D341Med (cell line): ENCODE measurements at regions not wholly inside any gene's neighbourhood (a gene's known extent, or its start where the extent isn't known, plus 50 kb on each side); places are given as distances from the start of the nearest gene placed in this dataset.
"Not testable (repeated sequence)": the region's sequence is repeated elsewhere in the genome, so short reads cannot be mapped to it uniquely, and the experiment has no call there.

Source experiments
- DNase-seq: peaks from one replicate; pipeline ENCODE4 v3.0.0; 2012; ENCODE audit warnings: low spot score

DNA sequence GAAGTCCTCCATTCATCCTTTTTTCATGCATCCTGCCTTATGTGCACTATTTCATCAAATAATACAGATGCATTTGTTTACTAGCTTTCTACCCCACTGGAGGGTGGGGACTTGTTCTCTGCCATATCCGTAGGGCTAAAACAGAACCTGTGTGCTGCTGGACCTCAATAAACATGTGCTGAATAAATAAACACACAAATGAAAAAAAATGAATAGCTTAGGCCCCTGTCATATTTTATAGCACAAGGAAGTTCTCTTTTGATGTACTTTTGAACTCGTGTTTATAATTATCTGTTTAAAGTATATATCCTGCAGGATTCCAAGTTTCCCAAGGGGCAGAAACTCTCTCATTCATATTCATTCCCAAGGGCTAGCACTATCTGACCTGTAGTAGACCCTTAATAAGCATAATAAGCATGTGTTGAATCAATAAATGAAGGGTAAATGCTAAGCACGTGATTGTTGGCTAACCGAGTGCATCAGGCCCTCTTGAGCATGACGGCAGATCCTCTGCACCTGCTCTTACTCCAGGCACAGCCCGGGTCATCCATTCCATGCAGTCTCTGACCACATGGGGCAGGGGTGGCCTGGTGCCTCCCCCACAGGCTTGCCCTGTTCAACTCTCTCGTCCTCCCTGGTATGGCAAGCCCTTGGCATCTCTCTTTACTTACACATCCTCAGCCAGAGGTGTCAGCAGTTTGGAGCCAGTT lies 474.1 kb upstream of the ZMIZ1 start:
- no peak for DNase-seq

DNA sequence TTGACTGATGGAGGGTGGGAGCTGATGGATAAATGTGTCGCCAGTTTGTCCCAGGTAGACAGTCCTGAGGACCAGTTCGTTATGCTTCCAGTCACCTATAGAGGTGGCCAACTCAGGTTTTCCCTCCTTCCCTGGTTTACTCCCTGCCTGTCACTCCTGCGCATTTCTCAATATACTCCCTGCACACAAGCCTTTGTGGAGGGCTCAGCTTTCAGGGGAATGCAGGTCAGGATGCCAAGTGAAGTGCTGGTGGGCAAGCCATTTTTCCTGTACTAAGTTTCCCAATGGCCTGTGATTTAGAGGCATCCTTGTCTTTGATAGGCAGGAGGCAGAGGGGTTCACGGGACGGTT lies 473.5 kb upstream of the ZMIZ1 start:
- DNase-seq, result no peak

DNA sequence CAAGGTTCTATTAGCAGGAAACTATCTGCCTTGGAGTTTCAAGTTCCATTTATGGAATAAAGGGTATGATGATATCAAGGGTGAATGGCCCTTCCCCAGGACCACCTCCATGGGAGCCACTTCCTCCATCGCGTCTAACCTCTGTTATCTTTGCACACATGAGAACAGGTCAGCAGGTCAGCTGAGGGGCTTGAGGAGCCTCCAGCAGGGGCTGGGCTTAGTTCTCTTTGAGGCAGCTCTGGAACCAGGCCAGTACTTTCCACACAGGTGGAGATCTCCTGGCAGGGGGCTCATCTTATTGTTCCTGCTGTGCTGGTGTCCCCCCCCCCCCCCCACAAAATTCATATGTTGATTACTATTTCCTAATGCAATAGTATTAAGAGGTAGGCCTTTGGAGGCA lies 472.2 kb upstream of the ZMIZ1 start:
- DNase-seq, result no peak

DNA sequence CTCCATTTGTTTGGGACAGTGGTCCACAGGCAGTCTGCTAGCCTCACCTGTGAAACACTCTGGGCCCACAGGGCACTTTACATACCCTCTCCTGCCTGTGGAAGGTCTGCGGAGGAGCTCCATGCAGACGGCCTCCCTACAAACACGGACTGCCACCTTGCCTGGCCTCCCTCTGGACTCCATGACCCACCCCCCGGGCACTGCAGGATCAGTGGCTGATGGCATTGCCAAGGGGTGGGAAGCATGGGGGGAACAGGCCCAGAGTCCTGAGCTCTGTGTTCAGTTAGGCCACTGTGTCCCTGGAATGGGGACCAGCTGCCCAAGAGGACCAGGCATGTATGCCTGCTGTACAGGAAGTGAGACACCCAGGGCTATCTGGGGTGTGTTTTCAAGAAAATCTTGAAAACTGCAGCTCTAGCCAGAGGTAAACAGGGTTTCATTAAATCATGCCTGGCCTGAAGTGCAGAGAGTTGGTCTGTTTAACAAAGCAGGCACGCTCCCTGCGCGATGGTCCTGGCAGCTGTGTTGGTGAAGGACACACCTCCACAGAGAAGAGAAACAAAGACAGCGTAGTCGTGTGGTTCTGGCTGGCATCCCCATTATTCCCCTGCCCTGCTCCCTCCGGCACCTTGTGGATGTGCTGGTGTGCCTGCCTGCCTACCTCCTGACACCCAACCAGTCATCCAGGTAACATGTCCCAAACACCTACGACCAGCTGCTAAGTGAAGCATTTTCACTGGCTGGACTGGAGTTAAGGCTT lies 470.8 kb upstream of the ZMIZ1 start:
- no peak for DNase-seq

DNA sequence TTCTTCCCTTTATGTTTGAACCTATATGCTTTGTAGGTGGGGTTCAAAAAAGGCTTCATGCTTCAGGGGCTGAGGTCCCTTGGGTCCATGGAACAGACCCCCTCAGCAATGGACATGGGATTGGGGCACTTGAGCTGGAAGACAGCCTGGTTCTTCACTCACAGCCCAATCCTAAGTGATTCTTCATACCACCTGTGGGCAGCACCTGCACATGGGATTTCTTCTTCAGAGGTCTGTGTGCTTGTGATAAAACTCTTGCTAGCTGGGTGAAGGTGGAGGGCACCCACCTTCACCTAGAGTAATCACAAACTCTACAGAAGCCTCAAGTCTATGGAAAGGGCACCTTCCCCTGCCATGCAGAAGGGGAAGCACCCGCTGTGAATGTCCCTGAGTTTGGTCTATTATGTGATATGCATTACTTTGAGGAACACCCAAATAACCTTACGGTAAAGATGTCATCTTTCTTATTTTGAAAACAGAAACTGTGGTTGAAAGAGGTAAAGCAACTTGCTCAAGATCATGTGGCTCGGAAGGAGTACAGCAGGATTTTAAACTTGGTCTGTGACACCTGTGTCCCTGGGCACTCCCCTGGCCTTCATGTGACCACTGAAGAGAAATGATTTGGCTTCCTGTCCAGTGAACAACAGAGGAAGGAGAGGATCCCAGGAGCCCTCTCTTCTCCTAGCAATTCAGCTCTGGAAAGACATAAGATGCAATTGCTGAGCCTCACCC lies 469.5 kb upstream of the ZMIZ1 start:
- DNase-seq, result no peak

DNA sequence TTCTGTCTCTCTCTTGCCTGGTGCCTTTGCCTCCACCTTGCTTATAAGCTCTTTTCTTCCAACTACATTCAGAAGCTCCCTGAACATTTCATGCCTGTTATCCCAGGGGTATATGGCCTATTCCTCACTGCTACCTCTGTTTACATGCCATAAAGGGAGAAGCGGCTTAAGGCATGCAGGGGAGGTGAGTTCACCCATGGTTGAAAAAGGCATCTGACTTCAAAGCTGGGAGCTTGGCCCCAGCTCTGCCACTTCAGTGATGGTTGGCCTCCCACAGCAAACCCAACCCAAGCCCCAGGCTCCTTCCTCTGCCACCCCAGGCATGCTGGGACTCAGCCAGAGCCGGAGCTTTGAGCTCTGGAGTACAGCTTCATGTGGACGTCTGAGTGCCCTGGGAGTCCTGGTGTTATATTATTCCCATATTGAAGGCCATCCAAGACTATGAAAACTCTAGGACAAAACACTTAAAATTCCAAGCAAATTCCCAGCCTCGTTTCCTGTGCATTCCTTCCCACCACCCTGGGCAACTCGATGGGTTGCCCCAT lies 468.6 kb upstream of the ZMIZ1 start:
- DNase-seq, result no peak

DNA sequence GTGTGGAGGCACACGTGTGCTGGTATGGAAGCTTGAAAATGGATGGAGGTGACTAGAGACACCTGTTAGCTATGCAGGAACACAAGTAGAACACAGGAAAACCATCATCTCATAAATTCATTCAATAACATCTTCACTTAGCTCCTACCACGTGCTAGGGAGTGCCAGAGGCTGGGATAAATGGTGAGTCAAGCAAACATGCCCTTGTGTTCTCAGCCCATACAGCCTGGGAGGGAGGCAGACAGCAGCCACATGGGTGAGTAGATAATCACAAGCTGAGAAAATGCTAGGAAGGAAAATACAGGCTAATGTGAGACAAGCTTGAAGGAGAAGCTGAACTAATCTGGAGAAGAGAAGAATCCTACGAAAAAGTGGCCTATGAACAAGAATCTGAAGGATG lies 468.0 kb upstream of the ZMIZ1 start:
- no peak for DNase-seq

DNA sequence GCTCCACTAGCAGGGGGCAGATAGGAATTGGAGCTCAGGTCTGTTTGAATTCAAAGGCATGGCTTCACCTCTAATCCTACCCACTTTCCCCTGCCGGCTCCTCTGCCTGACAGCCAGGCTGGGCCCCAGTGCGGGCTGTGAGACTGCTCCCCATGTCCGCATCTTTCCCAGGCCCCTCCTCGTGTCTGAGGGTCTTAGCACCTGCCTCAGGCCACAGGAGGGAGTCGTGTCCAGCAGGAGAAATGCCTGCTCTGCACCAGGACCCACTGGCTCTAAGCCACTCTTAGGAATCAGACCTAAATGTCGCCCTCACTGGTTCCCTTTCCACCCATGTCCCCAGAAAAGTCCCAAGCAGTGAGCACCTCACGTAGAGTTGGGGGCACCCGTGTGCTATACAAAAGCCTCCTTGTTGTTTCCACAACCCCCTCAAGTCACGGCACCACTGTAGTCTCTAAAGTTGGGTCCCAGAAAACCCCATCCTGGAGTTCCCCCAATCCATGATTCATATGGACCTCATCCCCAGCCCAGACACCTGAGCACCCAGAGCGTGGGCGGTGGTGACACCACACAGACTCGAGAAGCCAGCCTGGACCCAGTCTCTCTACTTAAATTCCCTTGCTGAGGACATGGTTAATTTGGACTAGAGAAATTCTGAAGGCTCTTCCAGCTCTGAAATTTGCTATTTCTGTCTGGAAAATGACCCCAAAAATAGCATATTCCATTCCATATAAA lies 466.4 kb upstream of the ZMIZ1 start:
- no peak for DNase-seq

DNA sequence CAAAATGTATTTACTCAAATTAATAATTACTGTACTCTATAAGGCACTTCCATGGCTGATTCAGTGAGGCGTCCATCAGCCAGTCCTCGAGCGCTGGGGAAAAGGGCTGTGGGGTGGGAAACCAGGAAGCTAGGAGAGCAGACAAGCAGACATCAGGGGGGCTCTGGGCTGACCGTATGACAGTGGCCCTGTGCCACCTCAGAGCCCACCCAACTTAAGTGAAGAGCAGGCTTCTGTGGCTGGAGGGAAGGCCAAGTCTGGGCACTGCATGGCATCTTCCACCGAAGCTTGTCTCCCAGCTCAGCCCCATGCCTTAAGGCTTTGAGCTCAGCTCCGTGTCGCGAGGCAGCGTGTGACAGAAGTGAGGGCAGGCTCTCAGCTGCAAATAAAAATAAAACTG lies 464.5 kb upstream of the ZMIZ1 start:
- DNase-seq, result no peak

DNA sequence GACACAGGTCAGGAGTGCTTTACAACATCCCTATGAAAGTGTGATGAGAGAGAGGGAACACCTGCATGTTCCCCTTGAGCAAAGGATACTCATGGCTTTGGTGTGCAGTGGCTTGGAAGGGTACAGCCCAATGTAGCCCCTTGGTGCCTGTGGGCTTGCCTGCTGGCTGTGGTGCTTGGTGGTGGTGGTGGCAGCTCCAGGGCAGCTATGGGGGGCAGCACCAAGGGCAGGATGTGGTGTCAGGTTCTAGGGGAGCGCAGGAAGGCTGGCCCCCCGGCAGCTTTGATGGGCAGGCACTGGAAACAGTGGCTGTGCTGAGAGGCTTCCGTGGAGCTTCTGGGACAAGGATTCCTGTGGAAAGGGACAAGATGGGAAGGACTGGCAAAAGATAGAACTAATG lies 464.0 kb upstream of the ZMIZ1 start:
- no peak for DNase-seq

DNA sequence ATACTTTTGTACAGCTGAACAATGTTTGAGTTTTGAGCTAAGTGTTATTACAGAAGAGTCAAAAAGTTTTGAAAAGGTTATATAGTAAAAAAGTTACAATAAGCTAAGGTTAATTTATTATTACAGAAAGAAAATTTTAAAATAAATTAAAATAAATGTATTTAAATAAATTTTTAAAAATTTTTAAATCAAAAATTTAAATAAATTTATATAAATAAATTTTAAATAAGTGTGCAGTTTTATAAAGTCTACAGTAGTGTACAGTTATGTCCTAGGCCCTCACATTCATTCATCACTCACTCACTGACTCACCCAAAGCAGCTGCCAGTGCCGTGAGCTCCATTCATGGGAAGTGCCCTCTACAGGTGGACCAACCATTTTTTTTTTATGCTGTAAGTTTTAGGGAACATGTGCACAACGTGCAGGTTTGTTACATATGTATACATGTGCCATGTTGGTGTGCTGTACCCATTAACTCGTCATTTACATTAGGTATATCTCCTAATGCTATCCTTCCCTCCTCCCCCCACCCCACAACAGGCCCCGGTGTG lies 462.9 kb upstream of the ZMIZ1 start:
- no peak for DNase-seq

DNA sequence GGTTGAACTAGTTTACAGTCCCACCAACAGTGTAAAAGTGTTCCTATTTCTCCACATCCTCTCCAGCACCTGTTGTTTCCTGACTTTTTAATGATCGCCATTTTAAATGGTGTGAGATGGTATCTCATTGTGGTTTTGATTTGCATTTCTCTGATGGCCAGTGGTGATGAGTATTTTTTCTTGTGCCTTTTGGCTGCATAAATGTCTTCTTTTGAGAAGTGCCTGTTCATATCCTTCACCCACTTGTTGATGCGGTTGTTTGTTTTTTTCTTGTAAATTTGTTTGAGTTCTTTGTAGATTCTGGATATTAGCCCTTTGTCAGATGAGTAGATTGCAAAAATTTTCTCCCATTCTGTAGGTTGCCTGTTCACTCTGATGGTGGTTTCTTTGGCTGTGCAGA lies 462.0 kb upstream of the ZMIZ1 start:
- not testable (repeated sequence) for DNase-seq

DNA sequence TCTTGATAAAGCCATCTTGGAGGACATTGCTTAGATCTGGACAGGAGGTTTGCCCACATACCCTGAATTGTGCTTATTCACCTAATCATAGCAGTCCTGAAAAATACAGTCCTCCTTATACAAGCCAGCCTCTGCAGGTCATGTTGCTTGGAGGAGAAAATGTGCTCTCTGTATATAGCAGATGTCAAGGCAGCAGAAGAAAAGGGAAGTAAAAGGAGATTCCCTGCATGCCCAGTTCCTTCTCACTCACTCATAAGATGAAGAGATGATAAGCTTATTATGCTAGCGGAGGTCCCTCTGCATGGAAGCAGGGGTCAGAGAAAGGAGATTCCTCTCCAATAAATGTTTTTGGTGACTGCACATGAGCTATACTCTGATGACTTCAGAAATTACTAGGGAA lies 458.8 kb upstream of the ZMIZ1 start:
- DNase-seq, result no peak

DNA sequence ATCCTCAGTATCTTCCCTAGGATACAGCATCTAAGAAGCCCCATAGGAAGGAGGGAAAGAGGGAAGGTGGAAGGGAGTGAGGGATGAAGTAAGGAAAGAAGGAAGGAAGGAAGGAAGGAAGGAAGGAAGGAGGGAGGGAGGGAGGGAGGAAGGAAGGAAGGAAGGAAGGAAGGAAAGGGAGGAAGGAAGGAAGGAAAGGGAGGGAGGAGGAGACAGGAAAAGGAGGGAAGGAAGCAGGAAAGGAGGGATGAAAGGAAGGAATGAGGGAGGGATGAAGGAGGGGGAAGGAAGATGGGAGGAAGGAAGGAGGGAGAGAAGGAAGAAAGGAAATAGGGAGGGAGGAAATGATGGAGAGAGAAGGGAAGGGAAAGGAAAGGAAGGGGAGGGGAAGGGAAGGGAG lies 455.6 kb upstream of the ZMIZ1 start:
- no peak for DNase-seq

DNA sequence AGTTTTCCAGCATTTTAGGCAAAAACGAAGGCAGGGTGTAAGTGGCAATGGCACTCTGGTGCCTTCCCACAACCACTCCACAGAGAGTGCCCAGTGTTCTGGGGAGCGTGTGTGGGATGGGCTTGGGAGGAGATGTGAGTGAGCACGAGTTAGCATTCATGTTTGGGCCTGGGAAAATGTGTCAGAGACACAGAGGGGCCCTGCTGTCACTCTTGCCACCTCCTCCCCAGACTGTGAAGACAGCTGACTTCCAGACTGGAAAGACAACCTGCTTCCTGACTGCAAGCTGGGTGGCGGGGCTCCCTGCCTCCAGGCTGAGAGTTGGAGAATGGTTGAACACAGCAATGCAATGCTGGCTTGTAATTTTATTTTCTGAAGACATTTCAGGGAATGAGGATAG lies 454.5 kb upstream of the ZMIZ1 start:
- no peak for DNase-seq

DNA sequence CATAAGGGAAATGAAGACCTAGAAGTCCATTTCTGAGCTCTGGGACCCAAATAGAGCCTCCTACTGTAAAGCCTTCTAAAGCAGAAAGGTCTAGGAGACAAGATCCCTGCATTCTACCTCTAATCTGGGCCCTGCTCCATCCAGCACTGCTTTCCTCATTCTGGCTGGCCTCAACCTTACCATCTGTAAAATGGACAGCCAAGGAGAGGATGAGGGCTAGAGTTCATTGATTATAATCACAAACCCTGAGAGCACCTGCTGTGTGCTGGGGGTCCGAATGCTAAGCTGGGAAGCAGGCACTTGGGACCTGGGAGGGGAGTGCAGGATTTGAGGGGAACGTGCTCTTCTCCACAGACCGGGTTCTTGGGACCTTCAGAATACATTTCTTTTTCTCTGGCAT lies 454.0 kb upstream of the ZMIZ1 start:
- no peak for DNase-seq

DNA sequence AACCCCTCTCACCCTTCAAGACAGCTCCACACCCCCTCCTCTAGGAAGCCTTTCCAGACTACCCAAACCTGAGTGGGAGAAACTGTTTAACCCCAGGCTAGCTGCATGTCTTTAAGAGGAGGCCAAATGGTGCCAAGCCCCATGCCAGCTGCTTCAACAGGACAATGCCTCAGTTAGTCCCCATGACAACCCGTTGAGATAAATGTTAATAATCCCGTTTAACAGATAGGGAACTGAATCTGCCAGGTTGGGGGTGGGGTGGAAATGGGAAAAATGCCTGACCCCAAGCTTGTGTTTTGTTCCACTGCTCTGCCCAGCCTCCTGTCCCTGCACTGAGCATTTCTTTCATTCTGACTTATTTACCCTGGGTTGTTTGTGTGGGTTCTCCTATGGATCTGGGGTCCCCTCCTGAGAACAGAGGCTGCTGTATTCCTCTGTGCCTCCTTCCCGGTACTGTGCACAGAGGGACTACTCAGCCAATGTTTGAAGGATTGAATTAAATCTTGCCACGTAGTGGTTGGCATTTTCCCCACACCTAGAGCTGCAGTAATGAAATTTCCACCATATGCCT lies 452.6 kb upstream of the ZMIZ1 start:
- DNase-seq, result no peak

DNA sequence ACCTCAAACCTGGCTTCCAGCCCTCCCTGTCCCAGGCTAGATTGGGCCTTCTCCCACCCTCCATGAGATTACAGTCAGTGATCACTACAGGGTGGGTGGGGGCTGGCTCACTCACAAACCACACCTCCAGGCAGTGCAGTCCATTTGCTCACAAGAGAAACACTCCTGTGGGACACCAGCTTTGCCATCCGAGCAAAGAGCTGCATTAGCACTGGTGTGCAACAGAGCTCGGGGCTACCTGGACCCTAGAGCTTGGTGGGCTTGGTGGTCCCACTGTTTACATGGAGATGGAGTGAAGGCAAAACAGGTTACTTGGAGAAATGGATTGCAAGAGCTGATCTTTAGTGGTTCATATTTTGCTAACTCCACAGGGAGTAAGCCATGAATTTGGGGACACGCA lies 451.7 kb upstream of the ZMIZ1 start:
- DNase-seq, result no peak

DNA sequence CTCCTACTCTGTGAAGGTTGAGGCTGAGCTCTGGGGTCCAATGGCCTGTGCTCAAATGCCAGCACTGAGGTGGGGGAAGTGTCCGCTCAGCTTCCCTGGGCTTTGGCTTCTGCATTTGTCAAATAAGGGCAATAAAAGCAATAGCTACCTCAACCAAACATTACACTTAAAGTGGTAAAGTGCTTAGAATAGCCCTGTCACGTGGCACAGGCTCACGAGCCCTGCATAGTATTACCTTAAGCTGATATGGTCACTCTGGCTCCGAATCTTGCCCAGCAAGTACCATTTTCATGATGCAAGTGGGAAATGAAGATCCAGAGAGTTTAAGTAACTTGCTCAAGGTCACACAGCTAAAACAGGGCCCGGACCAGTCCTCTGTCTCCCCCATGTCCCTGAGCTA lies 451.1 kb upstream of the ZMIZ1 start:
- DNase-seq, result no peak

DNA sequence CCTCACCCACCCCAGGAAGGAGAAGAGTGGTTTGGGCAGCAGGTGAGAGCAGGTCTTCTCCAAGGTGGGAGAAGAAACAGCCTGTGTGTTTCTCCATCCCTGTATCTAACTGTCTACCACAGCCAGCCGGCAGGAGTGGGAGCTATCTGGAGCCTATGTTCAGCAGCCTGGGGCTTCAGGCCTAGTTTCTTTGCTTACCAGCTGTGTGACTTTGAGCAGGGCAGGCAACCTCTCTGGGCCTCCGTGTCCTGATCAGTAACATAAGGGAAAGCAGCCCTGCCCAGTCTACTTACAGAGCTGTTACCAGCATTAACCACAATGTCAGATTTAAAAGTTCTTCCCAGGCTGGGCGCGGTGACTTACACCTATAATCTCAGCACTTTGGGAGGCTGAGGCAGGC lies 450.7 kb upstream of the ZMIZ1 start:
- DNase-seq, result no peak

DNA sequence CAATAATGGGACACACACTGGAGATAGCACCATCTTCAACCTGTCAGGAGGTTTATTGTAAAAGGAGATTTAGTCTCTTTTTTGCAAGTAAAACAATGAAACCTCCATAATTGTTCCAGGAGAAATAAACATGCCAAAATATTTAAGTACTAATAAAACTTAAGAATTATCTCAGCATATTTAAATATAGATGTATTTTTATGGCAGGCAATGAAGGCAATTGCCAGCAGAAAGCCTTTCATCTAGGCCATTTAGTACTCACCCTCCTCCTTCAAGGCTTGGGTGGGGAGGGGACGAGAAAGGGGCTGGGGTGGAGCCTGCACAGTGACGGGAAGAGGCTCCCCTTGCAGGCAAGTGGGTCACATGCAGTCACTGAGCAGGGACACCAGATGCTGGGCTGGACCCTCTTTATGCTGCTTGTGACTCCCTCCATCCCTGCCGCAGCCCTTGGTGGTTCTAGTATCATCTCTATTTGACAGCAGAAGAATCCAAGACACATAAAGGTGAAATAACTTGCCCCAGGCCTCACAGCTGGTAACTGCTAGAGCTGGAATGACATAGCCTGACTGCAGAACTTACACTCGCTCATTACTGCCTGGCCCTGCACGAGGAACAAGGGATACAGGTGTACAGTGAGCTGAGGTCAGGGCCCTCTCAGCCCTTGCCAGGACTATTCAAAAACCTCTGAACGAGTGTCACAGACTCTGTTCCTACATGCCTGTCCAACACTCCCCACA lies 449.5 kb upstream of the ZMIZ1 start:
- no peak for DNase-seq
